ENCODE measurements at regions not wholly inside any gene's neighbourhood (a gene's known extent, or its start where the extent isn't known, plus 50 kb on each side); places are given as distances from the start of the nearest gene placed in this dataset.

DNA sequence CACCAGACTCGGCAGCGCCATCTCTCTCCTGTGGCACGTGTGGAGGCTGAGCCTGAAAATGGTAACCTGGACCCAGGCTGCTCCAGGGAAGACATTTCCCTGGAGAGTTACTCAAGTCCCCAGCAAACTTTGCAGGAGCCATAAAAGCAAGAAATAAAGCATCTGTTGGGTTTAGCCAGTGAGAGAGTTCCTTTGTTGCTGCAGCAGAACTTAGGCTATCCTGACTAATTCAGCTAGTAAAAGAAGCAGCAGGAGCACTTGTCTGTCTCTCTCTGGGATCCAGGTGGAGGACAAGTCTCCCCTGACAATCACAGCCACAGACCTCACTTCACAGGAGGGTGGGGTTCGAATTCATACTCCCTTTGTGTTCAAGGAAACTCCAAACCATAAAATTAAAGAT lies 79.2 kb upstream of the DIO3 start:
- H3K36me3 ChIP-seq (ENCODE audit: insufficient read depth, low read length), result no peaks in the 10 kb centered on the region
- peaks cover 7% of the 10 kb centered on the region for H3K9me3 ChIP-seq (ENCODE audit: low read length)
- no peaks in the 10 kb centered on the region for H3K79me2 ChIP-seq (replicated peaks; ENCODE audit: insufficient read depth, low read length)
- H3K9ac ChIP-seq (ENCODE audit: low read length), result no peak overlapping the region
- H3F3A ChIP-seq (ENCODE audit: insufficient read depth, low read length, poor library complexity, severe bottlenecking), result no peaks in the 10 kb centered on the region
- no peaks in the 10 kb centered on the region for H4K20me1 ChIP-seq (ENCODE audit: insufficient read depth)
- no peak for TF ChIP-seq SMC3 (conservative IDR thresholded peaks at IDR 0.05; ENCODE audit: poor library complexity)
- no peak for TF ChIP-seq EP300 (conservative IDR thresholded peaks at IDR 0.05; ENCODE audit: poor library complexity, severe bottlenecking)
- TF ChIP-seq, protein P1, sequence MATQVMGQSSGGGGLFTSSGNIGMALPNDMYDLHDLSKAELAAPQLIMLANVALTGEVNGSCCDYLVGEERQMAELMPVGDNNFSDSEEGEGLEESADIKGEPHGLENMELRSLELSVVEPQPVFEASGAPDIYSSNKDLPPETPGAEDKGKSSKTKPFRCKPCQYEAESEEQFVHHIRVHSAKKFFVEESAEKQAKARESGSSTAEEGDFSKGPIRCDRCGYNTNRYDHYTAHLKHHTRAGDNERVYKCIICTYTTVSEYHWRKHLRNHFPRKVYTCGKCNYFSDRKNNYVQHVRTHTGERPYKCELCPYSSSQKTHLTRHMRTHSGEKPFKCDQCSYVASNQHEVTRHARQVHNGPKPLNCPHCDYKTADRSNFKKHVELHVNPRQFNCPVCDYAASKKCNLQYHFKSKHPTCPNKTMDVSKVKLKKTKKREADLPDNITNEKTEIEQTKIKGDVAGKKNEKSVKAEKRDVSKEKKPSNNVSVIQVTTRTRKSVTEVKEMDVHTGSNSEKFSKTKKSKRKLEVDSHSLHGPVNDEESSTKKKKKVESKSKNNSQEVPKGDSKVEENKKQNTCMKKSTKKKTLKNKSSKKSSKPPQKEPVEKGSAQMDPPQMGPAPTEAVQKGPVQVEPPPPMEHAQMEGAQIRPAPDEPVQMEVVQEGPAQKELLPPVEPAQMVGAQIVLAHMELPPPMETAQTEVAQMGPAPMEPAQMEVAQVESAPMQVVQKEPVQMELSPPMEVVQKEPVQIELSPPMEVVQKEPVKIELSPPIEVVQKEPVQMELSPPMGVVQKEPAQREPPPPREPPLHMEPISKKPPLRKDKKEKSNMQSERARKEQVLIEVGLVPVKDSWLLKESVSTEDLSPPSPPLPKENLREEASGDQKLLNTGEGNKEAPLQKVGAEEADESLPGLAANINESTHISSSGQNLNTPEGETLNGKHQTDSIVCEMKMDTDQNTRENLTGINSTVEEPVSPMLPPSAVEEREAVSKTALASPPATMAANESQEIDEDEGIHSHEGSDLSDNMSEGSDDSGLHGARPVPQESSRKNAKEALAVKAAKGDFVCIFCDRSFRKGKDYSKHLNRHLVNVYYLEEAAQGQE (IDR thresholded peaks at IDR 0.05; ENCODE audit: borderline replicate concordance), result no peak
- TF ChIP-seq CTCF (IDR thresholded peaks at IDR 0.05; ENCODE audit: poor library complexity, severe bottlenecking), result no peak
- no peak for TF ChIP-seq TAF1 (IDR thresholded peaks at IDR 0.05; ENCODE audit: low read depth)
- no peak for TF ChIP-seq POLR2AphosphoS5 (IDR thresholded peaks at IDR 0.05)
- no peak for TF ChIP-seq EZH2 (IDR thresholded peaks at IDR 0.05; ENCODE audit: borderline replicate concordance, insufficient read depth, low read length, poor library complexity, severe bottlenecking)
- no peak for TF ChIP-seq RAD21 (conservative IDR thresholded peaks at IDR 0.05)
- TF ChIP-seq MXI1 (conservative IDR thresholded peaks at IDR 0.05; ENCODE audit: poor library complexity, severe bottlenecking), result no peak
- H3K27me3 ChIP-seq (ENCODE audit: insufficient read depth, low read depth, low read length), result no peaks in the 10 kb centered on the region
- no peak overlapping the region for H3K27ac ChIP-seq (ENCODE audit: low read length)
- H3K4me3 ChIP-seq (ENCODE audit: low read length), result no peak overlapping the region
- no peaks in the 10 kb centered on the region for H3K9me2 ChIP-seq (ENCODE audit: insufficient read depth, low read length)
- H3K4me2 ChIP-seq (ENCODE audit: low read length), result no peak overlapping the region
- no peak overlapping the region for H2AFZ ChIP-seq (ENCODE audit: low read depth, low read length)

DNA sequence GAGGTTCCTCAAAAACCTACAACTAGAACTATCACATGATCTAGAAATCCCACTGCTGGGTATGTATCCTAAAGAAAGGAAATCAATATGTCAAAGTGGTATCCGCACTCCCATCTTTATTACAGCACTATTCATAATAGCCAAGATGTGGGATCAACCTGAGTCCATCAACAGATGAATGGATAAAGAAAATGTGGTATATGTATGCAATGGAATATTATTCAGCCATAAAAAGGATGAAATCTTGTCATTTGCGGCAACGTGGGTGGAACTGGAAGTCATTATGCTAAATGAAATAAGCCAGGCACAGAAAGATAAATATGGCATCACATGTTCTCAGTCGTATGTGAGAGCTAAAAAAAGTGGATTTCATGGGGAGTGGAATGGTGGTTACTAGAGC lies 77.5 kb upstream of the DIO3 start:
- Histone ChIP-seq H3K4me3 (ENCODE audit: low read length) (no peak overlapping the region), H3K9me3 (ENCODE audit: low read length) (peaks cover 7% of the 10 kb centered on the region), H3K9me2 (ENCODE audit: insufficient read depth, low read length) (no peaks in the 10 kb centered on the region), H3K36me3 (ENCODE audit: insufficient read depth, low read length) (no peaks in the 10 kb centered on the region), H3K79me2 (replicated peaks; ENCODE audit: insufficient read depth, low read length) (no peaks in the 10 kb centered on the region), H3K27ac (ENCODE audit: low read length) (no peak overlapping the region), H4K20me1 (ENCODE audit: insufficient read depth) (no peaks in the 10 kb centered on the region), H3K27me3 (ENCODE audit: insufficient read depth, low read depth, low read length) (no peaks in the 10 kb centered on the region), H3F3A (ENCODE audit: insufficient read depth, low read length, poor library complexity, severe bottlenecking) (no peaks in the 10 kb centered on the region), H2AFZ (ENCODE audit: low read depth, low read length) (no peak overlapping the region), H3K4me2 (ENCODE audit: low read length) (no peak overlapping the region), H3K9ac (ENCODE audit: low read length) (no peak overlapping the region)
- TF ChIP-seq SMC3 (conservative IDR thresholded peaks at IDR 0.05; ENCODE audit: poor library complexity) (no peak), MXI1 (conservative IDR thresholded peaks at IDR 0.05; ENCODE audit: poor library complexity, severe bottlenecking) (no peak), CTCF (IDR thresholded peaks at IDR 0.05; ENCODE audit: poor library complexity, severe bottlenecking) (no peak), POLR2AphosphoS5 (IDR thresholded peaks at IDR 0.05) (no peak), EP300 (conservative IDR thresholded peaks at IDR 0.05; ENCODE audit: poor library complexity, severe bottlenecking) (no peak), TAF1 (IDR thresholded peaks at IDR 0.05; ENCODE audit: low read depth) (no peak), RAD21 (conservative IDR thresholded peaks at IDR 0.05) (no peak), EZH2 (IDR thresholded peaks at IDR 0.05; ENCODE audit: borderline replicate concordance, insufficient read depth, low read length, poor library complexity, severe bottlenecking) (no peak)
- TF ChIP-seq, protein P1 (IDR thresholded peaks at IDR 0.05; ENCODE audit: borderline replicate concordance), result no peak

Measured in neural cell (in vitro differentiated cells).